ENCODE measurements at regions not wholly inside any gene's neighbourhood (a gene's known extent, or its start where the extent isn't known, plus 50 kb on each side); places are given as distances from the start of the nearest gene placed in this dataset.

DNA sequence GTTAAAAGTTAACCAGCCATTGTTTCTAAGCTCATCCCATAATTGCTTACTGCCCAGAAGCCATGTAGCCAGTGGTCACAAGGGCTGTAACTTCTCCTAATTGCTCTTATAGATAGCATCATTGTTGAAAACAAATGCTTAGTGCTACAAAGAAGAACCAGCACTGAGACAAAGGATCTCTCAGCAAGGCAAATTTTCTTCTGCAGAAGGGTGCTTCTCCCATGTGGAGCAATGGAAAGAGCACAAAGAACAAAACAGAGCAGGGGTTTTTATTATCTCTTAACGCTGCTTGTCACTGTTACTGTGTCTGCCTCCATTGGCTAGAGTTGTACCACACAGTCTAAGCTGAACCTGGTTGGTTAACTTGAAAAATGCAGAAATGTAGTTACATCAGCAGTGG lies 1036.8 kb downstream of the UQCRFS1 start:
- BruUV-seq (replicated peaks), result no TSS peak
- TF ChIP-seq, protein P1, sequence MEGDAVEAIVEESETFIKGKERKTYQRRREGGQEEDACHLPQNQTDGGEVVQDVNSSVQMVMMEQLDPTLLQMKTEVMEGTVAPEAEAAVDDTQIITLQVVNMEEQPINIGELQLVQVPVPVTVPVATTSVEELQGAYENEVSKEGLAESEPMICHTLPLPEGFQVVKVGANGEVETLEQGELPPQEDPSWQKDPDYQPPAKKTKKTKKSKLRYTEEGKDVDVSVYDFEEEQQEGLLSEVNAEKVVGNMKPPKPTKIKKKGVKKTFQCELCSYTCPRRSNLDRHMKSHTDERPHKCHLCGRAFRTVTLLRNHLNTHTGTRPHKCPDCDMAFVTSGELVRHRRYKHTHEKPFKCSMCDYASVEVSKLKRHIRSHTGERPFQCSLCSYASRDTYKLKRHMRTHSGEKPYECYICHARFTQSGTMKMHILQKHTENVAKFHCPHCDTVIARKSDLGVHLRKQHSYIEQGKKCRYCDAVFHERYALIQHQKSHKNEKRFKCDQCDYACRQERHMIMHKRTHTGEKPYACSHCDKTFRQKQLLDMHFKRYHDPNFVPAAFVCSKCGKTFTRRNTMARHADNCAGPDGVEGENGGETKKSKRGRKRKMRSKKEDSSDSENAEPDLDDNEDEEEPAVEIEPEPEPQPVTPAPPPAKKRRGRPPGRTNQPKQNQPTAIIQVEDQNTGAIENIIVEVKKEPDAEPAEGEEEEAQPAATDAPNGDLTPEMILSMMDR (IDR thresholded peaks at IDR 0.05; ENCODE audit: unreplicated experiment), result no peak
- H3K27ac Mint-ChIP-seq (ENCODE audit: low read depth, unreplicated experiment), result no peak overlapping the region
- CTCF ChIA-PET, result no interaction called here
- H3K27me3 Mint-ChIP-seq (ENCODE audit: insufficient read depth, unreplicated experiment), result no peaks in the 10 kb centered on the region
- H3K4me1 Mint-ChIP-seq (ENCODE audit: insufficient read depth, unreplicated experiment), result no peaks in the 10 kb centered on the region
- H3K36me3 Mint-ChIP-seq (ENCODE audit: insufficient read depth, unreplicated experiment), result peaks cover 12% of the 10 kb centered on the region
- intact Hi-C loops (cut with micrococcal nuclease), result no loop called here
- H3K4me3 Mint-ChIP-seq (ENCODE audit: unreplicated experiment), result no peak overlapping the region
- DNase-seq (ENCODE audit: unreplicated experiment), result no peak
- peaks cover 52% of the 10 kb centered on the region for H3K9me3 Mint-ChIP-seq (ENCODE audit: unreplicated experiment)
- POLR2A ChIA-PET, result no interaction called here

DNA sequence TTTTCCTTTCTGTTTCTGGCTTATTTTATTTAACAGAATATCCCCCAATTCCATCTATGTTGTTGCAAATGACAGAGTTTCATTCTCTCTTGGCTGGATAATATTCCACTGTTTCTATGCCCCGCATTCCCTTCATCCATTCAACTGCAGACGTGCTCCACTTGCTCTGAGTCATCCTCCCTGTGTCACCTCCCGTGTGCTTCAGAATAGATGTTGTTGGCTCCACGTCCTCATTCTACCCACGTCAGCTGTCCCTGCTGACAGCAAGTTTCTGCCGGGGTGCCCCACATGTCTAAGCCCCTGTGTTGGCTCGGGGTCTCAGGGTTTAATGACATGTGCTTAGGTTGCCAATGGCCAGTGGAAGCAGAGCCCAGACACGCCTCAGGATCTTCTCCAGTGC lies 1041.0 kb downstream of the UQCRFS1 start:
- ChIA-PET CTCF (no interaction called here), POLR2A (no interaction called here)
- H3K36me3 Mint-ChIP-seq (ENCODE audit: insufficient read depth, unreplicated experiment), result peaks cover 12% of the 10 kb centered on the region
- no TSS peak for BruUV-seq (replicated peaks)
- H3K4me1 Mint-ChIP-seq (ENCODE audit: insufficient read depth, unreplicated experiment), result no peaks in the 10 kb centered on the region
- no peak for DNase-seq (ENCODE audit: unreplicated experiment)
- no peak overlapping the region for H3K27ac Mint-ChIP-seq (ENCODE audit: low read depth, unreplicated experiment)
- intact Hi-C loops (cut with micrococcal nuclease), result no loop called here
- H3K27me3 Mint-ChIP-seq (ENCODE audit: insufficient read depth, unreplicated experiment), result no peaks in the 10 kb centered on the region
- TF ChIP-seq, protein P1 (IDR thresholded peaks at IDR 0.05; ENCODE audit: unreplicated experiment), result no peak
- no peak overlapping the region for H3K4me3 Mint-ChIP-seq (ENCODE audit: unreplicated experiment)
- H3K9me3 Mint-ChIP-seq (ENCODE audit: unreplicated experiment), result peaks cover 66% of the 10 kb centered on the region

DNA sequence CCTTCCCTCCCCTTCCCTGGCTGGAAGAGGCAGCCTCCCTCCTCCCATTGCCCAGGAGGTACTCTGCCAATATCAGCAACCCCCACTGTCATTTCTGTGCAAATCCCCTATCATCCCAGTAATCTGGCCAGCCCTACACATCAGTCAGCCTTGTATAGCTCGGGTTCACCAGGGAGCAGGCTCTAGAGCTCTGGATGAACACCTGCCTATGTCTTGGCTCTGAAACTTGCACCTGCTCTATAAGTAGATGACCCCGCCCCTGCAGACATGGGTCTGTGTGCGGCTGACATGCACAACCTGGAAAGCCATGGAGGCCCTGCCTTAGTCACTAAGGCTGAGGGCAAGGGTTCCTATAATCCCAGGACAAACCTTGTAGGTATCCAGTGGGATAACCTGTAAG lies 1042.9 kb downstream of the UQCRFS1 start:
- ChIA-PET POLR2A (no interaction called here), CTCF (no interaction called here)
- intact Hi-C loops (cut with micrococcal nuclease), result no loop called here
- H3K36me3 Mint-ChIP-seq (ENCODE audit: insufficient read depth, unreplicated experiment), result peaks cover 5% of the 10 kb centered on the region
- H3K27me3 Mint-ChIP-seq (ENCODE audit: insufficient read depth, unreplicated experiment), result no peaks in the 10 kb centered on the region
- no peak for DNase-seq (ENCODE audit: unreplicated experiment)
- TF ChIP-seq, protein P1 (IDR thresholded peaks at IDR 0.05; ENCODE audit: unreplicated experiment), result no peak
- BruUV-seq (replicated peaks), result no TSS peak
- H3K4me1 Mint-ChIP-seq (ENCODE audit: insufficient read depth, unreplicated experiment), result no peaks in the 10 kb centered on the region
- H3K9me3 Mint-ChIP-seq (ENCODE audit: unreplicated experiment), result peaks cover 66% of the 10 kb centered on the region
- no peak overlapping the region for H3K27ac Mint-ChIP-seq (ENCODE audit: low read depth, unreplicated experiment)
- no peak overlapping the region for H3K4me3 Mint-ChIP-seq (ENCODE audit: unreplicated experiment)

DNA sequence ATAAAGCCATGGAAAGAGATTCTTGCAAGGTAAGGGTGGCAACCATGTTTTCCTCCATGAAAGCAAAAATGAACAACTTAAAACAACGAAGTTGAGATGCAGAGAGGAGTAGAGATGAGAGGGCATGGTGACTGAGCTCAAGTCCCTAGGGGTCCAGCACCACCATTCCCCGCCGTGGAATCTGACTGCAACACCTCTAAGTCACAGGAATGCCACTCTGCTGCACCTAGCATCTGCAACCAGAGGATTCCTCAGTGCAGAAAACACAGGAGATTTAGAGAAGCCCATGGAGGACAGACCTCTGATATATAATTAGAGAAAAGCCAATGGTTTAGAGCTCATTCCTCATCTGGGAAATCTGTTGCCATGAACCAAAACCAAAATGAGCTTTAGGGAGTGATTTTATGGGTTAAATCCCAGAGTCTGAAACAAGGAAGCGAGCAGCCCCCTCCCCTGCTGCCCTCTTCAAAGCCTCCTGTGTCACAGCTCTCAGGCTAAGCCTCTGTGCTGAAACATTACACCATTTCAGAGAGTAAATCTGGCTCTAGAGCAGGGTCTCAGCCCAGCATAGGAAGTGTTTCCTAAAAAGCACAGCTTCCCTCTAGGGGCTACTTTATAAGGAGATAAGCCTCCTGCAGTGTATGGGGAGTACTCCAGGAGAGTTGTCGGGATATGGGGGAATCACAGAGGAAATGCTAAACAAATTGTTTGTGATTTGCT lies 1043.6 kb downstream of the UQCRFS1 start:
- Mint-ChIP-seq H3K9me3 (ENCODE audit: unreplicated experiment) (peaks cover 64% of the 10 kb centered on the region), H3K36me3 (ENCODE audit: insufficient read depth, unreplicated experiment) (peaks cover 5% of the 10 kb centered on the region), H3K27ac (ENCODE audit: low read depth, unreplicated experiment) (no peak overlapping the region), H3K4me3 (ENCODE audit: unreplicated experiment) (no peak overlapping the region), H3K4me1 (ENCODE audit: insufficient read depth, unreplicated experiment) (no peaks in the 10 kb centered on the region), H3K27me3 (ENCODE audit: insufficient read depth, unreplicated experiment) (no peaks in the 10 kb centered on the region)
- ChIA-PET POLR2A (no interaction called here), CTCF (no interaction called here)
- TF ChIP-seq, protein P1 (IDR thresholded peaks at IDR 0.05; ENCODE audit: unreplicated experiment), result no peak
- intact Hi-C loops (cut with micrococcal nuclease), result no loop called here
- BruUV-seq (replicated peaks), result no TSS peak
- DNase-seq (ENCODE audit: unreplicated experiment), result no peak
